NCI-H2107 treated with DMSO at 0.1 percent for 48 hours (cell line): ENCODE measurements at regions not wholly inside any gene's neighbourhood (a gene's known extent, or its start where the extent isn't known, plus 50 kb on each side); places are given as distances from the start of the nearest gene placed in this dataset.
"Not testable (repeated sequence)": the region's sequence is repeated elsewhere in the genome, so short reads cannot be mapped to it uniquely, and the experiment has no call there.

ENCODE experiments used
- DNase-seq: peaks from one replicate; lab custom pipeline; 2025; ENCODE audit not compliant: unreplicated experiment; lab: John Stamatoyannopoulos, UW

- DNase-seq: no peak
These were observed 206.9 kb downstream of the RPL10L start for GRCh38 chr14:46444666-46445065.

- DNase-seq: no peak
These were observed 218.2 kb downstream of the RPL10L start for GRCh38 chr14:46433381-46433780.

- DNase-seq: no peak
These were observed 219.1 kb downstream of the RPL10L start for GRCh38 chr14:46432516-46432915.

- no peak for DNase-seq
These were observed 234.5 kb downstream of the RPL10L start for GRCh38 chr14:46417066-46417465.

GRCh38 chr14:46404865-46405811 is 246.4 kb downstream of the RPL10L start:
- no peak for DNase-seq

GRCh38 chr14:46402001-46402690 is 249.4 kb downstream of the RPL10L start:
- not testable (repeated sequence) for DNase-seq

- no peak for DNase-seq
These were observed 250.5 kb downstream of the RPL10L start for GRCh38 chr14:46401066-46401465.

GRCh38 chr14:46399049-46399448 is 252.5 kb downstream of the RPL10L start:
- DNase-seq: peak; percentile 85

GRCh38 chr14:46384611-46385010 is 267.0 kb downstream of the RPL10L start:
- DNase-seq: no peak

- DNase-seq: no peak
These were observed 269.9 kb downstream of the RPL10L start for GRCh38 chr14:46381674-46382073.

GRCh38 chr14:46378248-46378647 is 273.3 kb downstream of the RPL10L start:
- DNase-seq: no peak

GRCh38 chr14:46377305-46377704 is 274.3 kb downstream of the RPL10L start:
- DNase-seq: no peak

- DNase-seq: no peak
These were observed 282.2 kb downstream of the RPL10L start for GRCh38 chr14:46369391-46369790.

GRCh38 chr14:46368275-46368674 is 283.3 kb downstream of the RPL10L start:
- no peak for DNase-seq

- no peak for DNase-seq
These were observed 298.7 kb downstream of the RPL10L start for GRCh38 chr14:46352844-46353243.

GRCh38 chr14:46344327-46344937 is 307.1 kb downstream of the RPL10L start:
- DNase-seq: peak; percentile 56

- no peak for DNase-seq
These were observed 325.8 kb downstream of the RPL10L start for GRCh38 chr14:46325777-46326176.

- DNase-seq: no peak
These were observed 326.4 kb downstream of the RPL10L start for GRCh38 chr14:46325157-46325556.

GRCh38 chr14:46323404-46323762 is 328.2 kb downstream of the RPL10L start:
- no peak for DNase-seq

GRCh38 chr14:46322730-46323403 is 328.7 kb downstream of the RPL10L start:
- no peak for DNase-seq

GRCh38 chr14:46322076-46322475 is 329.5 kb downstream of the RPL10L start:
- no peak for DNase-seq
